Testis (tissue), 2 donors: ENCODE measurements at regions not wholly inside any gene's neighbourhood (a gene's known extent, or its start where the extent isn't known, plus 50 kb on each side); places are given as distances from the start of the nearest gene placed in this dataset.

Source experiments
- CTCF ChIP-seq, 3 experiments: fragments of 450-650 bp in 2 of 3; fragments of 200-600 bp in 1 of 3; sonication (generic) in 1 of 3; IDR thresholded peaks; one replicate each; pipeline ENCODE4 v1.5.1; 2016 to 2019; ENCODE audit warnings: antibody characterized with exemption in 3 of 3, mild to moderate bottlenecking in 2 of 3, moderate library complexity in 1 of 3
- POLR2A ChIP-seq: fragments of 450-650 bp; IDR thresholded peaks from one replicate; pipeline ENCODE4 v1.6.1; 2017; ENCODE audit warnings: antibody characterized with exemption, mild to moderate bottlenecking, moderate library complexity

DNA sequence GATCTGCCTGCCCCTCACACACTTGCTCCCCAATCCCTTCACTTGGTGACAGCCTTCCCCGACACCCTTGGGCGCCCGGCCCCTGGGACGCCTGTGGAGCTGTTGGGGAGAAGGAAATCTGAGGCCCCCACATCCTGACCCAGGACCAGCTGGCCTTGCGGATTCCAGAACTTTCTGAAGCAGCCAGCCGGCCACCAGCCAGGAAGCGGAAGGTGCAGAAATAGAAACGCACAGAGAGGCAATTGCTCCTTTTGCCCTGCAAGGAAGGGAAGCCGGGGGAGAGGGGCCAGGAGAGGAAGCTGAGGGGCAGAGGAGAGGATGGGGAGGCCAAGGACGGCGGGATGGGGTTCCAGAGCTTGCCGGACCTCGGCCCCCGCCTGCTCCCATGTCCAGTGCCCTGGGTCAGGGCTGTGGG, 66.7 kb upstream of the LINC01488 start:
- TF ChIP-seq CTCF (IDR thresholded peaks at IDR 0.05) (no peak), POLR2A (no peak)
